K562 (cell line): ENCODE measurements at regions not wholly inside any gene's neighbourhood (a gene's known extent, or its start where the extent isn't known, plus 50 kb on each side); places are given as distances from the start of the nearest gene placed in this dataset.

Experiments used
- HMGXB4 ChIP-seq: sonication (generic); formaldehyde crosslinking; IDR thresholded peaks from 2 replicates; pipeline ENCODE4 v1.8.1; 2023; ENCODE audit warnings: mild to moderate bottlenecking, missing genetic modification reagents
- IRF2 ChIP-seq: sonication (generic); formaldehyde crosslinking; IDR thresholded peaks from 2 replicates; pipeline ENCODE4 v1.8.1; 2022; ENCODE audit warnings: mild to moderate bottlenecking, missing genetic modification reagents
- KAT7 ChIP-seq: sonication (generic); formaldehyde crosslinking; IDR thresholded peaks from 2 replicates; pipeline ENCODE4 v1.8.0; 2022; ENCODE audit warnings: missing genetic modification reagents, mild to moderate bottlenecking, borderline replicate concordance
- MXI1 ChIP-seq: IDR thresholded peaks from 2 replicates; pipeline ENCODE4 v1.6.1; 2011; ENCODE audit warnings: low read depth, mild to moderate bottlenecking, improper control_type of control experiment, low read length
- NFIC ChIP-seq: fragments of 450-650 bp; IDR thresholded peaks from 2 replicates; pipeline ENCODE4 v1.6.1; 2017; ENCODE audit warnings: mild to moderate bottlenecking, inconsistent platforms
- RCOR1 ChIP-seq, 2 experiments: IDR thresholded peaks; 2 replicates each; pipeline ENCODE4 v1.6.1; 2012; ENCODE audit warnings: low read depth in 2 of 2, low read length in 2 of 2, borderline replicate concordance in 1 of 2, improper control_type of control experiment in 1 of 2
- ZKSCAN1 ChIP-seq: fragments of 150-350 bp; IDR thresholded peaks from 2 replicates; pipeline ENCODE4 v1.6.1; 2016; ENCODE audit warnings: low read depth, low read length
- ZNF224 ChIP-seq: sonication (generic); formaldehyde crosslinking; IDR thresholded peaks from 2 replicates; pipeline ENCODE4 v1.8.0; 2022; ENCODE audit warnings: mild to moderate bottlenecking, missing genetic modification reagents
- ZNF511 ChIP-seq: sonication (generic); formaldehyde crosslinking; IDR thresholded peaks from 2 replicates; pipeline ENCODE4 v1.8.0; 2022; ENCODE audit warnings: mild to moderate bottlenecking, missing genetic modification reagents
- ZNF639 ChIP-seq, 2 experiments: fragments of 200-800 bp in 1 of 2; sonication (Bioruptor generic) in 1 of 2; sonication (generic) in 1 of 2; formaldehyde crosslinking in 1 of 2; IDR thresholded peaks in 1 of 2; conservative IDR thresholded peaks in 1 of 2; 2 replicates each; pipeline versions ENCODE4 v1.5.0 to v1.6.1; 2016 to 2020; ENCODE audit warnings: missing compliant biosample characterization in 1 of 2, missing genetic modification characterization in 1 of 2, missing genetic modification reagents in 1 of 2
- TF ChIP-seq, protein P1 (sequence below): IDR thresholded peaks from 3 replicates; pipeline ENCODE4 v1.6.1; 2011; ENCODE audit warnings: borderline replicate concordance, mild to moderate bottlenecking, moderate library complexity; ENCODE audit not compliant: insufficient read length; ENCODE audit errors: extremely low read depth
- TF ChIP-seq, protein P2 (sequence below): sonication (generic); formaldehyde crosslinking; IDR thresholded peaks from 2 replicates; pipeline ENCODE4 v1.8.1; 2023; ENCODE audit warnings: mild to moderate bottlenecking, missing genetic modification reagents

- TF ChIP-seq ZNF511 (CRISPR knock-in tag) (no peak), NFIC (no peak), KAT7 (CRISPR knock-in tag) (no peak), IRF2 (CRISPR knock-in tag) (no peak), MXI1 (no peak), HMGXB4 (no peak), ZKSCAN1 (no peak), ZNF639 (CRISPR knock-in tag; conservative IDR thresholded peaks at IDR 0.05 in 1 of 2, IDR thresholded peaks at IDR 0.05 in 1 of 2) (no peak), RCOR1 (IDR thresholded peaks at IDR 0.05; ENCODE audit: borderline replicate concordance in 1 of 2, low read depth in 2 of 2, low read length in 2 of 2) (no peak), ZNF224 (CRISPR knock-in tag) (no peak)
- TF ChIP-seq, protein P1, sequence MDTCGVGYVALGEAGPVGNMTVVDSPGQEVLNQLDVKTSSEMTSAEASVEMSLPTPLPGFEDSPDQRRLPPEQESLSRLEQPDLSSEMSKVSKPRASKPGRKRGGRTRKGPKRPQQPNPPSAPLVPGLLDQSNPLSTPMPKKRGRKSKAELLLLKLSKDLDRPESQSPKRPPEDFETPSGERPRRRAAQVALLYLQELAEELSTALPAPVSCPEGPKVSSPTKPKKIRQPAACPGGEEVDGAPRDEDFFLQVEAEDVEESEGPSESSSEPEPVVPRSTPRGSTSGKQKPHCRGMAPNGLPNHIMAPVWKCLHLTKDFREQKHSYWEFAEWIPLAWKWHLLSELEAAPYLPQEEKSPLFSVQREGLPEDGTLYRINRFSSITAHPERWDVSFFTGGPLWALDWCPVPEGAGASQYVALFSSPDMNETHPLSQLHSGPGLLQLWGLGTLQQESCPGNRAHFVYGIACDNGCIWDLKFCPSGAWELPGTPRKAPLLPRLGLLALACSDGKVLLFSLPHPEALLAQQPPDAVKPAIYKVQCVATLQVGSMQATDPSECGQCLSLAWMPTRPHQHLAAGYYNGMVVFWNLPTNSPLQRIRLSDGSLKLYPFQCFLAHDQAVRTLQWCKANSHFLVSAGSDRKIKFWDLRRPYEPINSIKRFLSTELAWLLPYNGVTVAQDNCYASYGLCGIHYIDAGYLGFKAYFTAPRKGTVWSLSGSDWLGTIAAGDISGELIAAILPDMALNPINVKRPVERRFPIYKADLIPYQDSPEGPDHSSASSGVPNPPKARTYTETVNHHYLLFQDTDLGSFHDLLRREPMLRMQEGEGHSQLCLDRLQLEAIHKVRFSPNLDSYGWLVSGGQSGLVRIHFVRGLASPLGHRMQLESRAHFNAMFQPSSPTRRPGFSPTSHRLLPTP: no peak
- TF ChIP-seq, protein P2, sequence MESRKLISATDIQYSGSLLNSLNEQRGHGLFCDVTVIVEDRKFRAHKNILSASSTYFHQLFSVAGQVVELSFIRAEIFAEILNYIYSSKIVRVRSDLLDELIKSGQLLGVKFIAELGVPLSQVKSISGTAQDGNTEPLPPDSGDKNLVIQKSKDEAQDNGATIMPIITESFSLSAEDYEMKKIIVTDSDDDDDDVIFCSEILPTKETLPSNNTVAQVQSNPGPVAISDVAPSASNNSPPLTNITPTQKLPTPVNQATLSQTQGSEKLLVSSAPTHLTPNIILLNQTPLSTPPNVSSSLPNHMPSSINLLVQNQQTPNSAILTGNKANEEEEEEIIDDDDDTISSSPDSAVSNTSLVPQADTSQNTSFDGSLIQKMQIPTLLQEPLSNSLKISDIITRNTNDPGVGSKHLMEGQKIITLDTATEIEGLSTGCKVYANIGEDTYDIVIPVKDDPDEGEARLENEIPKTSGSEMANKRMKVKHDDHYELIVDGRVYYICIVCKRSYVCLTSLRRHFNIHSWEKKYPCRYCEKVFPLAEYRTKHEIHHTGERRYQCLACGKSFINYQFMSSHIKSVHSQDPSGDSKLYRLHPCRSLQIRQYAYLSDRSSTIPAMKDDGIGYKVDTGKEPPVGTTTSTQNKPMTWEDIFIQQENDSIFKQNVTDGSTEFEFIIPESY (CRISPR knock-in tag): no peak
Measured at GRCh38 chr22:49435596-49435995, 392.1 kb downstream of the BRD1 start.
